ENCODE measurements at regions not wholly inside any gene's neighbourhood (a gene's known extent, or its start where the extent isn't known, plus 50 kb on each side); places are given as distances from the start of the nearest gene placed in this dataset.

DNA sequence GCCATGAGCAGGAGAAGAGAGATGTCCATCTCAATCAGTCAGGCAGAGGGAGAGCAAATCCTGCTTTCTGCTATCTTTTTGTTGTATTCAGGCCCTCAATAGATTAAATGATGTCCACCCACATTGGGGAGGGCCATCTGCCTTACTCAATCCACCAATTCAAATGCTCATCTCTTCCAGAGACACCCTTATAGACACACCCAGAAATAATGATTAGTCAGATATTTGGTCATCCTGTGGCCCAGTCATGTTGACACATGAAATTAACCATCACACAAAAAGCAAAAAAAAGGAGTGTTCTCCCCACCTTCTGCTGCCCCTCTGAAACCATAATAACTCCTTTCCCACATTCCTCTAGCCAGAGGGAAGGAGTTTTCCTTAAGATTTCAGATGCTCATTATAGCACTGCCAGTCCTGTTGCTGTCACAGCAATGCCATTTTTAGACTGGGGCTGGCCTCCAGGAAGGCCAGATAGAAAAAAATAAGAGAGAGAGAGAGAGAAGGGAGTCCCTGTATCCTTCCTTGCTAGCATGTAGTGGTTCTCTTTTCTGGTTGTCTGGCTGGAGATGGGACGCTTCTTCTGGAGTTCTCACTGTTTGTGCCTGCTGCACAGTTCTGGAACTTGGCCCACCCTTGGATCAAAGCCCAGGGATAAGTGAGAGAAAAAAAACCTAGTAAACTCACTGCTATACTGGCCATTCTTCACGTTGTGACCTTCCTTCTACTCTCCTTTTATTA is 177.7 kb downstream of the RBM46 start:
- DNase-seq (peak in 5 of 6 donors; percentile 30 to 61 (median 39)), FAIRE-seq (no peak), ATAC-seq (peak in 2 of 4 donors; percentile 46 to 56)
- Histone ChIP-seq H3K27ac (no peak overlapping the region), H3K27me3 (no peaks in the 10 kb centered on the region), H3K4me1 (no peaks in the 10 kb centered on the region), H3K9me3 (no peaks in the 10 kb centered on the region), H3K4me3 (no peak overlapping the region), H3K36me3 (no peaks in the 10 kb centered on the region)
- 3 to 11% methylated on average over 2 of the region's 2 CpGs for WGBS, 2 donors
- intact Hi-C loops (cut with DNase I): no loop called here
- TF ChIP-seq, protein P1, sequence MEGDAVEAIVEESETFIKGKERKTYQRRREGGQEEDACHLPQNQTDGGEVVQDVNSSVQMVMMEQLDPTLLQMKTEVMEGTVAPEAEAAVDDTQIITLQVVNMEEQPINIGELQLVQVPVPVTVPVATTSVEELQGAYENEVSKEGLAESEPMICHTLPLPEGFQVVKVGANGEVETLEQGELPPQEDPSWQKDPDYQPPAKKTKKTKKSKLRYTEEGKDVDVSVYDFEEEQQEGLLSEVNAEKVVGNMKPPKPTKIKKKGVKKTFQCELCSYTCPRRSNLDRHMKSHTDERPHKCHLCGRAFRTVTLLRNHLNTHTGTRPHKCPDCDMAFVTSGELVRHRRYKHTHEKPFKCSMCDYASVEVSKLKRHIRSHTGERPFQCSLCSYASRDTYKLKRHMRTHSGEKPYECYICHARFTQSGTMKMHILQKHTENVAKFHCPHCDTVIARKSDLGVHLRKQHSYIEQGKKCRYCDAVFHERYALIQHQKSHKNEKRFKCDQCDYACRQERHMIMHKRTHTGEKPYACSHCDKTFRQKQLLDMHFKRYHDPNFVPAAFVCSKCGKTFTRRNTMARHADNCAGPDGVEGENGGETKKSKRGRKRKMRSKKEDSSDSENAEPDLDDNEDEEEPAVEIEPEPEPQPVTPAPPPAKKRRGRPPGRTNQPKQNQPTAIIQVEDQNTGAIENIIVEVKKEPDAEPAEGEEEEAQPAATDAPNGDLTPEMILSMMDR (IDR thresholded peaks at IDR 0.05): no peak

DNA sequence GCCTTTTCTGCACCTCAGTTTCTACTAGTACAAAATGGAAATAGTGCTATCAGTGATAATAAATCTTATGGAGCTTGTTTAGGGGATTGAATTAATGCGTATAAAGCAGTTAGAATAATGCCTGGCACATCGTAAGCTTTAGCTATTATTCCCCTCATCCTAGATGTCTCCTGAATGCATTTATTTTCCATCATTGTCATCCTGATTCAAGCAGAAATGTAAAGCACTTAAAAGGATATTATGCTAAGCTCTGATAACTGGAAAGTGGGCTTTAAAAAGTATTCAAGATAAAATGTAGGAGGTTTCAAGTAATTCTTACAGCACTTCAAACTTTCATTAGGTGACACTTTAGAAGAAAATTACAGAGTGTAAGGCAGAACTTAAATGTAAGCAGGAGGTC is 178.7 kb downstream of the RBM46 start:
- no peak for ATAC-seq

DNA sequence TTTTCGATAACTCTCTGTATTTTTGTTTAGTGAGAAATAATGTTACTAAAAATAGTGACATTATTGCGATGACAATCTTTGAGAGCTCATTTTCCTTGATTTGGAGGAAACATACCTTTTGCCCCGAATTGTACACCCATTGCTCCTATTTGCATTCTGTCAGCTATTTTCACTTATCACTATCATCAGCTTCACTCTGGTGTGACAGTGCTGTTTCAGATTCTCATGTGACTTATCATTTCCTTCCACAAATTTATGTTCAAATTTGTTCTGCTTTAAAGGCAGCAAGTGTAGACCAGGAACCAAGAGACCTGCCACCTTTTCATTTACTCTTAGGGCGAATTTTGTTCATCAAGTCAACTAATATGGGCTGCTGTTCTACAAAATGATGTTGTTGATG is 179.4 kb downstream of the RBM46 start:
- intact Hi-C loops (cut with DNase I): no loop called here
- no peak for DNase-seq
- H3K27ac ChIP-seq: no peak overlapping the region
- H3K36me3 ChIP-seq: no peaks in the 10 kb centered on the region
- H3K4me3 ChIP-seq: no peak overlapping the region
- H3K27me3 ChIP-seq: no peaks in the 10 kb centered on the region
- ATAC-seq: no peak
- no peak for FAIRE-seq
- 88 to 92% methylated on average over 4 of the region's 4 CpGs for WGBS, 2 donors
- H3K4me1 ChIP-seq: no peaks in the 10 kb centered on the region
- TF ChIP-seq, protein P1 (IDR thresholded peaks at IDR 0.05): no peak
- no peaks in the 10 kb centered on the region for H3K9me3 ChIP-seq

More for the DNA sequence above, 178.7 kb downstream of the RBM46 start:
- H3K27ac ChIP-seq: no peak overlapping the region
- no peaks in the 10 kb centered on the region for H3K4me1 ChIP-seq
- no peaks in the 10 kb centered on the region for H3K9me3 ChIP-seq
- TF ChIP-seq, protein P1 (IDR thresholded peaks at IDR 0.05): no peak
- no peaks in the 10 kb centered on the region for H3K36me3 ChIP-seq
- no peak for FAIRE-seq
- H3K27me3 ChIP-seq: no peaks in the 10 kb centered on the region
- 96 to 100% methylated on average over 2 of the region's 2 CpGs for WGBS, 2 donors
- intact Hi-C loops (cut with DNase I): no loop called here
- no peak overlapping the region for H3K4me3 ChIP-seq
- no peak for DNase-seq

DNA sequence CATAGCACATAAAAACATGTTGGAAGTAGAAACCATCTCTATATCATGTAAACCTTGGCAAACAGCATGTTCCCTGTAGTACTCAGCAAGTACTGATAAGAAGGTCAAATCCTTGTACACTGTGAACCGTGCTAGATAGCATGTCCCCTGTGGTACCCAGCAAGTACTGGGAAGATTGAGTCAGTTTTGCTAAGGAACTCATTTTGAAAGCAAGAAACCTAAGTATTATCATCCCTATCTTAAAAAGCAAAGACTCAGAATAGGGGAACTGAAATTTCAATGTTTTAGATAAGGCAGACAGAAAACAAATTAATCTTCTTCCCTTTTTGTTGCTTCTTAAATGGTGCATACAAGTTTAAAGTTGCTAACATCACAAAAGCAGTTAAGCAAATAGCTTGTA is 180.2 kb downstream of the RBM46 start:
- FAIRE-seq (no peak), DNase-seq (no peak), ATAC-seq (no peak)
- no peaks in the 10 kb centered on the region for H3K9me3 ChIP-seq
- H3K27ac ChIP-seq: no peak overlapping the region
- H3K4me3 ChIP-seq: no peak overlapping the region
- no peaks in the 10 kb centered on the region for H3K36me3 ChIP-seq
- no peaks in the 10 kb centered on the region for H3K27me3 ChIP-seq
- 6 to 11% methylated on average over 1 of the region's 1 CpG for WGBS, 2 donors
- TF ChIP-seq, protein P1 (IDR thresholded peaks at IDR 0.05): no peak
- intact Hi-C loops (cut with DNase I): no loop called here
- H3K4me1 ChIP-seq: no peaks in the 10 kb centered on the region

Data from pancreas (tissue), 10 donors.